Effector memory CD8-positive, alpha-beta T cell (primary cell): ENCODE measurements at regions not wholly inside any gene's neighbourhood (a gene's known extent, or its start where the extent isn't known, plus 50 kb on each side); places are given as distances from the start of the nearest gene placed in this dataset.

Experiments used
- ATAC-seq: fragments of 150-1000 bp; cut with Tn5 transposase; replicated peaks from 2 replicates; pipeline ENCODE4 v1.10.0; 2021; ENCODE audit warnings: mild to moderate bottlenecking, moderate library complexity
- DNase-seq, 3 experiments: peaks; one replicate each; pipeline ENCODE4 v3.0.0; 2021
- H3K27ac Mint-ChIP-seq, 2 donors: one replicate each; pipeline ENCODE4 v1.8.0; 2022; ENCODE audit warnings: mild to moderate bottlenecking in 2 of 2, mixed read lengths in 2 of 2, moderate library complexity in 2 of 2
- H3K27me3 Mint-ChIP-seq, 2 donors: one replicate each; pipeline ENCODE4 v1.8.0; 2022; ENCODE audit warnings: mixed read lengths in 2 of 2
- H3K36me3 Mint-ChIP-seq: one replicate; pipeline ENCODE4 v1.8.0; 2022; ENCODE audit warnings: mild to moderate bottlenecking, moderate library complexity, mixed read lengths; ENCODE audit not compliant: insufficient read depth
- H3K4me1 Mint-ChIP-seq, 2 donors: one replicate each; pipeline ENCODE4 v1.8.0; 2022; ENCODE audit warnings: low read depth in 2 of 2, mixed read lengths in 2 of 2
- H3K4me3 Mint-ChIP-seq, 2 donors: one replicate each; pipeline ENCODE4 v1.8.0; 2022; ENCODE audit warnings: mild to moderate bottlenecking in 2 of 2, mixed read lengths in 2 of 2, moderate library complexity in 2 of 2
- H3K9me3 Mint-ChIP-seq, 2 donors: one replicate each; pipeline ENCODE4 v1.8.0; 2022; ENCODE audit warnings: mixed read lengths in 2 of 2

DNA sequence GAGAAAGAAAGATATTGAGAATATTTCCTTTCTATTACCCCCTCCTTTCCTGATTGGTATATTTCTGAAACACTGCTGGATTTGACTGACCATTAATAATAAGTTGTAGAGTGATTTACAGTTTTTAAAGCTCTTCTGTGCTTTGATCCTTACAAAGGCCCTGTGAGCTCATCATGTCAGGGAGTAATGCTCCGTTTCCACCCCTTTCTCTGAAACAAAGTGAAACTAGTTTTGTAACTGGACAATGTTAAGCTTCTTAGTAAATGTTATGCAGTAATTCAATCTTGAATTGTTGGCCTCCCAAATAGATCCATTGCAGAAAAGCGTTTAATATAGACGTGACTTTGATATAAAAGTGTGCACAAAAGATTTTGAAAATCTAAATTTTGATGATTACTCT lies 190.1 kb upstream of the GNPDA2 start:
- H3K4me3 Mint-ChIP-seq = no peak overlapping the region
- H3K27me3 Mint-ChIP-seq = no peaks in the 10 kb centered on the region
- DNase-seq = no peak

DNA sequence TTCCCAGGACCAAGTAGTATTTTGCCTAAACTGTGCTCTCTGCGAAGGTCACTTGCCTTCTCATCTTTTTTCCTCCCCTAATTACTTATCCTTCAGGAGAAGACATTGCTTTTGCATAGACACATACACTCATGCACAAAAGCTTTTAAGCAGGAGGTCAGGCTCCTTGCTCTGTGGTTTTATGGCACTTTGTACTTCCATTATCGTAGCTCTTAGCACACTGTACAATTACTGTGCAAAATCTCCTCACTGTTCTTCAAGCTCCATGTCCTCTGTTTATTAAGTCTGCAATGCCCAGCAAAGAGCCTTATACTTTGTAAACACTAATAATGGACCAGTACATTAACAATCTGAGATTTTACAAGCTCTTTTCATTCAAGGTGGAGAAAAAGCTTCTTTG lies 188.4 kb upstream of the GNPDA2 start:
- H3K4me1 Mint-ChIP-seq = no peaks in the 10 kb centered on the region
- H3K36me3 Mint-ChIP-seq = no peaks in the 10 kb centered on the region
- no peak for DNase-seq
- ATAC-seq = no peak
- no peak overlapping the region for H3K27ac Mint-ChIP-seq
- no peaks in the 10 kb centered on the region for H3K27me3 Mint-ChIP-seq
- H3K9me3 Mint-ChIP-seq = peaks cover 2 to 6% of the 10 kb centered on the region in 2 donors
- no peak overlapping the region for H3K4me3 Mint-ChIP-seq

More for the DNA sequence above, 190.1 kb upstream of the GNPDA2 start:
- H3K9me3 Mint-ChIP-seq = peaks cover 2 to 6% of the 10 kb centered on the region in 2 donors
- no peak overlapping the region for H3K27ac Mint-ChIP-seq
- no peak for ATAC-seq
- no peaks in the 10 kb centered on the region for H3K4me1 Mint-ChIP-seq
- H3K36me3 Mint-ChIP-seq = no peaks in the 10 kb centered on the region

DNA sequence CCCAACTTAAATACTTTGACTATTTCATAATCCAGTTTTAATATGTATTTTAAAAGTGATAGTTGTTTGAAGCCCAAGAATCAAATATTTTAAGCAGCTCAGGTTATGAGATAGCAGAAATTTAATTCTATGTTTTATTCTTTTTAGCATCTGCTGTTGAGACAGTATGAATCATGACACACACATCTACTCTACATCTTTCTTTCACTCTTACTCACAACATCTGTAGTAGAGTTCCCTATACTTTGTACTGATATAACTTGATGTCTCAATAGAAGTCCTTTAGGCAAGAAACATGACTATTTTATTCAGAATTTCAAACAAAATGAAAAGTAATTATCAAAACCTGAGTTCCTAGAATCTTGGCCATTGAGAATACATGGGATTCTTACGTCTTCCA lies 187.9 kb upstream of the GNPDA2 start:
- no peaks in the 10 kb centered on the region for H3K4me1 Mint-ChIP-seq
- DNase-seq (no peak), ATAC-seq (no peak)
- H3K36me3 Mint-ChIP-seq = no peaks in the 10 kb centered on the region
- no peak overlapping the region for H3K27ac Mint-ChIP-seq
- no peaks in the 10 kb centered on the region for H3K27me3 Mint-ChIP-seq
- H3K9me3 Mint-ChIP-seq = peaks cover 2 to 6% of the 10 kb centered on the region in 2 donors
- H3K4me3 Mint-ChIP-seq = no peak overlapping the region

DNA sequence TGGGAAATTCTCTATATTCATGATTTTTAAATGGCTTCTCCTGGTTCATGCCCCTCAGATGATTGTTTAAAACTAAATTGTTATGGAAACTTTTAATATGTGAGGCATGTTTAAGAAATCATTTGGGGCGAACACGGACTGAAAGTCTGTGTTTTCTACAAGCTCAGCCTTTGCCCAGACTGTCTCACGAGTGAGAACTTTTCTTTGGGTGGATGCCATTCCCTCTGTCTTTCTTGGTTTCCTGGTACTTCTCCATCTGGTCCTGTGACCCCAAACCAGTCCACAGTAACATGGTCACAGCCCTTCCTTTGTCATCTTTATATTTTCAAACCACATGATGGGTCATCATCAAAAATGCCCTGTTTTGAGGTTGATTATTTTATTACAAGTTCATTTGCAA lies 186.6 kb upstream of the GNPDA2 start:
- Mint-ChIP-seq H3K27me3 (no peaks in the 10 kb centered on the region), H3K4me1 (no peaks in the 10 kb centered on the region), H3K9me3 (peaks cover 2 to 6% of the 10 kb centered on the region in 2 donors), H3K4me3 (no peak overlapping the region), H3K36me3 (no peaks in the 10 kb centered on the region), H3K27ac (no peak overlapping the region)
- DNase-seq (no peak), ATAC-seq (no peak)

DNA sequence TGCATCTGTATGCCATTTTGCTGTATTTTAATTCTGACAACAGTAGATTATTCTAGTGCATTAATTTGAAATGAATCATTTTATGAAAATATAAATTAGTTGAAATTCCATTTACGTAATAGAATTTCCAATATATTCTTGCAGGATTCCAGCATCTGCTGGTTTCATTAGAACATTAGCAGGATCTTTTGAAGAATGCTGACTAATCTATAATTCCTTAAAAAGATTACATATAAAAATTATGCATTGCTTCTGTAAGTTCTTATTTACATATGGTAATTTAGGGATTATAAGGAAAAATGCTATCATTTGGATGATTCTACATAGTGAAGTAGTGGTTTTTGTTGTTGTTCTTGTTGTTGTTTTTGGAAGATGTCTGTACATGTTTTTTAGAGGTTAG lies 182.2 kb upstream of the GNPDA2 start:
- Mint-ChIP-seq H3K36me3 (no peaks in the 10 kb centered on the region), H3K4me1 (no peaks in the 10 kb centered on the region), H3K27me3 (no peaks in the 10 kb centered on the region), H3K27ac (no peak overlapping the region), H3K9me3 (peaks cover 10% of the 10 kb centered on the region in 2 donors), H3K4me3 (no peak overlapping the region)
- ATAC-seq (no peak), DNase-seq (no peak)

DNA sequence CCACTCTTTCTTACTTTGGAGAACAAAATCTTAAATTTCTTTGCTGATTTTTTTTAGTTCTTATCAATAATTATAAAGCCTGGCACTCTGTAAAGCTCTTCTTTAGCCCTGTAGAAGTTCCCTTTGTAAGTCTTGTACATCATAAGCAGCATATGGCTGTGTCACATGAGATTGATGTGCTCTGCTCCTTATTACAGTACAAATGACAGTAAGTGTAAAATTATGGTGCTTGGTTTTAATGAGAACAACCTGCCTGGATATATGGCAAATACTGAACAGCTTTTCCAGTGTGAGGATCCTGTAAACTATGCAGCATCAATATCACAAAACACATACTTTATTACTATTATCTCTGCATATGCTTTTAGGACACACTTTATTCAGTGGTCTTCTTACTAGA lies 145.9 kb upstream of the GNPDA2 start:
- no peak overlapping the region for H3K27ac Mint-ChIP-seq
- no peak for DNase-seq
- H3K9me3 Mint-ChIP-seq = peaks cover 2 to 7% of the 10 kb centered on the region in 2 donors
- no peak overlapping the region for H3K4me3 Mint-ChIP-seq
- H3K4me1 Mint-ChIP-seq = no peaks in the 10 kb centered on the region
- ATAC-seq = no peak
- no peaks in the 10 kb centered on the region for H3K27me3 Mint-ChIP-seq
- peaks cover 3% of the 10 kb centered on the region for H3K36me3 Mint-ChIP-seq

DNA sequence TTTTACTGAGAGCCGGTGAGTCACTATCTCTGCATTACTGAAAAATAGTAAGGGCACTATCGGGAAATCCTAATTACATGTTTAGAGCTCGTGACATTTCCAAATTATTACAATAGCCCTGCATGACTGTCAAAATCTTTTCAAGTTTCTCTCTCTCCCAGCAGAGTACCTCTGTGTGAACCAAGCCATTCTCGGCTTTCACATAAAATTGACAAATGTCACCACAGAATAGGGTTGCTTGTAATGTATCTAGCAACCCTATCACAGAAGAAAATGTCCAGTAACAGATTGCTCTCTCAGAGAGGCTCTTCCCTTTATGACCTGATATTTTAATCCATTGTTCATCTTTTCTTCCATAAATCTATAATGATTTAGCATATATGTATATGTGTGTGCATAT lies 144.8 kb upstream of the GNPDA2 start:
- H3K4me3 Mint-ChIP-seq = no peak overlapping the region
- H3K27ac Mint-ChIP-seq = no peak overlapping the region
- no peaks in the 10 kb centered on the region for H3K4me1 Mint-ChIP-seq
- H3K9me3 Mint-ChIP-seq = peaks cover 2 to 16% of the 10 kb centered on the region in 2 donors
- ATAC-seq = no peak
- peaks cover 3% of the 10 kb centered on the region for H3K36me3 Mint-ChIP-seq
- no peak for DNase-seq
- no peaks in the 10 kb centered on the region for H3K27me3 Mint-ChIP-seq

DNA sequence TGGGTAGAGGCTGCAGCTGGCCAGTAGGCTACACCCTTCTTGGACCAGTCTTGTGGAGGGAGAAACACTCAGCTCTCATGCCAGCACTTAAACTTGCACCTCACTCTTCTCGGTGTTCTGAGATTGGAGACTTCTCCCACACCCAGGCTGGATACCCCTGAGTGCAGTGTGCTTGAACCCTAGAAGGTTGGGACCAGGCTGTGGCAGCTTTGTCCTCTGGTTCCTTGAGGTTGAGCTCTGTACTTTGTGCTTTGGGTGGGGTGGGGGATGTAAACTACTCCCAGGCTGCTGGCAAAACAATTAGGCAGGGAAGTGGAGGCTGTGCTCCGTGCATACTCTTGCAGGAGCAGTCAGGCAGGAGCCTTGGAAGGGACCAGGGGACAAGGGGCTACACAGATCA lies 143.6 kb upstream of the GNPDA2 start:
- no peak overlapping the region for H3K27ac Mint-ChIP-seq
- ATAC-seq (no peak), DNase-seq (no peak)
- peaks cover 3% of the 10 kb centered on the region for H3K36me3 Mint-ChIP-seq
- H3K4me3 Mint-ChIP-seq = no peak overlapping the region
- no peaks in the 10 kb centered on the region for H3K27me3 Mint-ChIP-seq
- H3K9me3 Mint-ChIP-seq = peaks cover 2 to 16% of the 10 kb centered on the region in 2 donors
- no peaks in the 10 kb centered on the region for H3K4me1 Mint-ChIP-seq

DNA sequence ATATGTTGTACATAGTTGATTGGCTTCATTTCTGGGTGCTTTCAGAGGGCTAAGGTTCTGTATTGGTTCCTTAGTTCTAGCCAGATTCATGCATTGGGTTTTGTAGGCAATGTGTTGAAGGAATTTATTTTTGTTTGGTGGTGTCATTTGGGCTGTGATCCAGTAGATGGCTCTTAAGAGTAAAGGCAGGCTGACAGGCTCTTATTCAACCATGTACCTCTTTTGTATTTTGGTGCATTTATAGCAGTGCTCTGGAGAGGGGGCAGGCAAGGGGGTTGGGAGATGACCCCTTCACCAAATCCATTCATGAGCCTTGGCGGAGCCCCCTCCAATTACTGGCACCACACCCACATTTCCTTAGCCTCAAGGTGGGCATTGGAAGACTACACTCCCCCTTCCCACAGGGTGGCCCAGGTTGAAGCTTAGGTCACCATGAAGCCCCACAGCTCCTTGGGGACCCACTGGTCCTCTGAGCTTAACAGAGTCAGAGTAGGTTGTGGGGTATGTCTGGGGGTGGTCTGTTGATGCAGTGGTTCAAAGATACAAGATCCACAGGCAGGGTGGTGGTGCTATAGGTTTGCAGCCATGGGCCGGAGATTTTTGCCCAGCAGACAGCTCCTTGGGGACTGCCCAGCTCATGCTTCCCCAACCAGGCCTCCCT lies 143.0 kb upstream of the GNPDA2 start:
- ATAC-seq (no peak), DNase-seq (no peak)
- Mint-ChIP-seq H3K36me3 (peaks cover 3% of the 10 kb centered on the region), H3K27me3 (no peaks in the 10 kb centered on the region), H3K4me1 (no peaks in the 10 kb centered on the region), H3K4me3 (no peak overlapping the region), H3K9me3 (peaks cover 2 to 16% of the 10 kb centered on the region in 2 donors), H3K27ac (no peak overlapping the region)

DNA sequence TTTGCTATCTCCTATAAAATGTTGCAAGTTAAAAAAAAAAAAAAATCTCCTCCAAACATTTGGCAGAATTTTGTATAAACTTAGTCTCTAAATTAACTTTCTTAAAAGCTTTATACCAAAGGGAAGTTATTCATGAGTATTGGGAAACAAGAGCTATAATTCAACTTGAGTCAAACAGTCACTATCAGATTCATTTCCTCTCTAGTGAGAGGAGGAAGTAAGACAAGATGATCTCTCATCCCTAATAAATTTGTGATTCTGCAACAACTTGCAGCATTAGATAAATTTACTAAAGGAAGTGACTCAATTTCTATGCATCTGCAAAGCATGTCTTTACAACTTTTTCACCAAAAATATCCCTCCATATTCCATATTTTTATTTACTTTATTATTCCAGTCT lies 135.4 kb upstream of the GNPDA2 start:
- Mint-ChIP-seq H3K4me1 (no peaks in the 10 kb centered on the region), H3K36me3 (no peaks in the 10 kb centered on the region), H3K9me3 (peaks cover 2 to 6% of the 10 kb centered on the region in 2 donors)

DNA sequence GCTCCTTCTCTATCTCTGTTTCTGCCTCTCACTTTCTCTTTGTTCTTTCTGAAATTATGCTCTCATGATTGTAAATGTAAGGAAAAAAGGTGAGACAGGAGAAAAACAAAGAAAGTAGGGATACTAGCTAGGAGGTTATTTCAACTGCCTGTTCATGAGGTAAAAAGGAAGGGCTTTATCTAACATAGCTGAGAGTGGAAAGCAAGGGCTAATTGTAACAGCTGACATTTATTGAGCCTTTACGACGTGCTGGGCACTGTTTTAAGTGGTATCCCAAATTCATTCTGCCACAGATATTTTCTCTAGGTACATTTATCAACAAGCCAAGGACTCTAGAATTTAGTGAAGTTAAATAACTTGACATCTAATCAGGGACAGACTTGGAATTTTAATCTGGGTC lies 133.1 kb upstream of the GNPDA2 start:
- Mint-ChIP-seq H3K9me3 (peaks cover 0 to 2% of the 10 kb centered on the region in 2 donors), H3K4me1 (no peaks in the 10 kb centered on the region), H3K4me3 (no peak overlapping the region), H3K36me3 (no peaks in the 10 kb centered on the region), H3K27me3 (no peaks in the 10 kb centered on the region), H3K27ac (no peak overlapping the region)
- DNase-seq (no peak), ATAC-seq (no peak)

More for the DNA sequence above, 135.4 kb upstream of the GNPDA2 start:
- Mint-ChIP-seq H3K27ac (no peak overlapping the region), H3K4me3 (no peak overlapping the region), H3K27me3 (no peaks in the 10 kb centered on the region)
- DNase-seq (no peak), ATAC-seq (no peak)

DNA sequence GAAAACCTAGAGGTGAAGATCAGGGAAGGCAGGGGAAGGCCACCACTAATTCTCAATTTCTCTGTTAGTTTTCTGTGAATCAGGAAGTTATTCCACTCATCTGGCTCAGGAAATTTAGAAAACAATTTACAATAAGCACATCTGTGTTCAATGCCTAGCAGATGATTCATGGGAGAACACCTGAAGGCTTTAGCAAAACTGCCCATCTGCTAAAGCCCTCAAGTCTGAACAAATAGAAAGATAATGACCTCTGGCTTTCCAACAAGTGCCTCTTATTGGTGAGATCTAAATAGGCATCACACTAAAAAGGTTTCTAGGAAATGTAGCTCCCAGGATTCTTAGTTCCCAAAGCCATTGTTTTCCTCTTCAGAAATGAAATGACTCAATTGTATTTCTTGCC lies 122.1 kb upstream of the GNPDA2 start:
- Mint-ChIP-seq H3K27ac (no peak overlapping the region), H3K9me3 (peaks cover 4 to 15% of the 10 kb centered on the region in 2 donors), H3K4me1 (no peaks in the 10 kb centered on the region), H3K4me3 (no peak overlapping the region), H3K36me3 (no peaks in the 10 kb centered on the region), H3K27me3 (no peaks in the 10 kb centered on the region)
- DNase-seq = no peak
- no peak for ATAC-seq

DNA sequence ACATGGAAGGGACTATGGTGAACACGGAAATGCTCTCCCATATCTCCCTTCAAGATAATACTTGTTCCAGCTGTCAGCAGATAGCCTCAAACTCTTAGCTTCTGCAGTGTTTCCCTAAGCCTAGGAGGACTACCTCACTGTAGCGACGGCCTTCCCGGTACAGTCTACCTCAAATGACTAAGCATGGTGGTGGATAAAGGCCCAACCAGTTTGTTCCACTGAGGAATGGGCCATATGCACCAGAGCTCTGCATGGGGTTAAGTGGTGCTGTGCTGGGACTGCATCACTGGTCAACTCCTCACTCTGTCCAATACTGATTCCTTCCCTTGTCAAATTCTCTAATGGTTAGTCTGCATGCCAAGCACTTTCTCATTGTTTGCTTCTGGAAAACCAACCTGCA lies 119.6 kb upstream of the GNPDA2 start:
- DNase-seq = no peak
- Mint-ChIP-seq H3K36me3 (no peaks in the 10 kb centered on the region), H3K4me3 (no peak overlapping the region), H3K9me3 (peaks cover 0 to 6% of the 10 kb centered on the region in 2 donors), H3K4me1 (no peaks in the 10 kb centered on the region), H3K27me3 (no peaks in the 10 kb centered on the region), H3K27ac (no peak overlapping the region)
- ATAC-seq = no peak

DNA sequence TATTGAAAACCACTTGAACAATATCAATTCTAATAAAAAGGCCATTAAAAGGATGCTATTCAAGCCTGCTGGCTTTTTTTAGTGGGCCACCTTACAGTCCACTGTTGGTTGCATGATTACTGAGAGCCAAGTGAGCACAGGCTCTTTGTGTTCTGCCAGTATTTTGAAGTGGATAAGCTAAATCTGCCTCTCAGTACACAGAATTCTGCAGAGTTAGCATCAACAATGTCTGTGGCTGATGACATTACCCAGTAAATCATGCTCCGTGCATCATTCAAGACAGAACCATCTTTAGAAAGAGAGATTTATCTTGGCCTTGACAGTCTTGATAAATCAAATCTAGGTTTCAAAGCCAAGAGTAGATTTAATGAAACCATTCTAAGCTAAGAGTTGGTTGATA lies 119.0 kb upstream of the GNPDA2 start:
- Mint-ChIP-seq H3K4me1 (no peaks in the 10 kb centered on the region), H3K4me3 (no peak overlapping the region), H3K9me3 (peaks cover 0 to 5% of the 10 kb centered on the region in 2 donors), H3K36me3 (no peaks in the 10 kb centered on the region), H3K27me3 (no peaks in the 10 kb centered on the region), H3K27ac (no peak overlapping the region)
- DNase-seq (no peak), ATAC-seq (no peak)

DNA sequence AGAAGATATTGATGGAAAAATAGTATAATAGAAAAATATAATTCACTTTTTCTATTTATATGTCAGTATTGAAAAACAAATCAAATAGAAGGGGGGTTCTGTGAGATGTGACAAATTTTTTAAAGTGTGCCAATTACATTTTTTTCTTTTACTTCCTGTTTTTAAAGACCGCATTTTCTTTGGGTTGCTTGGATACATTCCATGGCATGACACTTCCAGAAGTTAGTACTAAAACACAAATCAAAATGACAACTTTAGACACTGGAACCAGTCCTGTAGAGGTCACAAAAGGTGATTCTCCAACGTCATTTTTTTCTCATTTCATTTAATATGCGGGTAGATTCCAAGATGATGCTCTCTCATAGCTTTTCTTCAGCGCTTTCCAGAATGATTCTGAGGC lies 116.2 kb upstream of the GNPDA2 start:
- ATAC-seq (no peak), DNase-seq (no peak)
- Mint-ChIP-seq H3K4me1 (no peaks in the 10 kb centered on the region), H3K9me3 (no peaks in the 10 kb centered on the region), H3K27ac (no peak overlapping the region), H3K36me3 (no peaks in the 10 kb centered on the region), H3K4me3 (no peak overlapping the region), H3K27me3 (no peaks in the 10 kb centered on the region)
